AG04450 (cell line): ENCODE measurements at regions not wholly inside any gene's neighbourhood (a gene's known extent, or its start where the extent isn't known, plus 50 kb on each side); places are given as distances from the start of the nearest gene placed in this dataset.
"Not testable (repeated sequence)": the region's sequence is repeated elsewhere in the genome, so short reads cannot be mapped to it uniquely, and the experiment has no call there.

Source experiments
- CTCF ChIA-PET: fragments of 300-600, 350-600 bp; formaldehyde crosslinking; extraction: SDS; loops from one replicate; lab custom pipeline; 2022; ENCODE audit warnings: antibody characterized with exemption, inconsistent platforms; lab: Charles Lee
- POLR2A ChIA-PET: fragments of 350-600 bp; formaldehyde crosslinking; extraction: SDS; loops from one replicate; lab custom pipeline; 2021; ENCODE audit warnings: antibody characterized with exemption, inconsistent platforms; lab: Yijun Ruan, JAX
- DNase-seq: peaks from one replicate; pipeline ENCODE4 v3.0.0-alpha.2; 2011; ENCODE audit warnings: low read depth, low spot score
- H3K27ac ChIP-seq: one replicate; pipeline ENCODE4 v1.5.1; 2012; ENCODE audit warnings: low read depth, low read length, control low read depth
- H3K27me3 ChIP-seq: one replicate; pipeline ENCODE4 v1.6.0; 2012; ENCODE audit warnings: low read length; ENCODE audit not compliant: control insufficient read depth, insufficient read depth
- H3K4me3 ChIP-seq: 2 replicates; pipeline ENCODE4 v1.5.1; 2011; ENCODE audit warnings: mild to moderate bottlenecking, low read depth, low read length, control low read depth
- H3K9me3 ChIP-seq: 2 replicates; pipeline ENCODE4 v1.5.1; 2012; ENCODE audit warnings: low read length; ENCODE audit not compliant: control insufficient read depth, insufficient read depth
- TF ChIP-seq, protein P1 (sequence below): IDR thresholded peaks from 2 replicates; pipeline ENCODE4 v1.5.1; 2011; ENCODE audit warnings: low read depth, low read length, control low read depth, inconsistent platforms

DNA sequence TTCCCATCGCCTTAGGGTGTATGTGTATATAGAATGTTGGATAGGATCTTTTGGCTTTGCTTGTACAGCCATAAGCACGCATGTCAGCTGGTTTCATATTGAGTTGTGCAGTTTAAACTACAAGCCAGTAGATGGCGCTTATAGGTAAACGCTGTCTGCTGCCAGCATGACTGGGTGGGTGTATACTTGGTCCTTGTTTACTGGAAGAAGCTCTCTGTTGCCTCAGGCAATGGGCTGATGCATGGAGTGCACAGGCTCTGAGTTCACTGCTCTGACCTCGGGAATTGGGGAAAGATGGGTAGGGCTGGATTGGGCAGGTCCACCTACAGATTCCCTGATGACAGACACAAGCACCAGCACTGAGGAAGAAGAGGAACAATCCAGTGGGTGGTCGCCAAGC, 831.5 kb downstream of the STIM2 start:
- CTCF ChIA-PET = no interaction called here
- TF ChIP-seq, protein P1, sequence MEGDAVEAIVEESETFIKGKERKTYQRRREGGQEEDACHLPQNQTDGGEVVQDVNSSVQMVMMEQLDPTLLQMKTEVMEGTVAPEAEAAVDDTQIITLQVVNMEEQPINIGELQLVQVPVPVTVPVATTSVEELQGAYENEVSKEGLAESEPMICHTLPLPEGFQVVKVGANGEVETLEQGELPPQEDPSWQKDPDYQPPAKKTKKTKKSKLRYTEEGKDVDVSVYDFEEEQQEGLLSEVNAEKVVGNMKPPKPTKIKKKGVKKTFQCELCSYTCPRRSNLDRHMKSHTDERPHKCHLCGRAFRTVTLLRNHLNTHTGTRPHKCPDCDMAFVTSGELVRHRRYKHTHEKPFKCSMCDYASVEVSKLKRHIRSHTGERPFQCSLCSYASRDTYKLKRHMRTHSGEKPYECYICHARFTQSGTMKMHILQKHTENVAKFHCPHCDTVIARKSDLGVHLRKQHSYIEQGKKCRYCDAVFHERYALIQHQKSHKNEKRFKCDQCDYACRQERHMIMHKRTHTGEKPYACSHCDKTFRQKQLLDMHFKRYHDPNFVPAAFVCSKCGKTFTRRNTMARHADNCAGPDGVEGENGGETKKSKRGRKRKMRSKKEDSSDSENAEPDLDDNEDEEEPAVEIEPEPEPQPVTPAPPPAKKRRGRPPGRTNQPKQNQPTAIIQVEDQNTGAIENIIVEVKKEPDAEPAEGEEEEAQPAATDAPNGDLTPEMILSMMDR = peak; percentile 53
- no peak overlapping the region for H3K4me3 ChIP-seq
- no peak for DNase-seq
- POLR2A ChIA-PET = no interaction called here
- H3K9me3 ChIP-seq = no peaks in the 10 kb centered on the region
- H3K27me3 ChIP-seq = no peaks in the 10 kb centered on the region
- H3K27ac ChIP-seq = no peak overlapping the region

DNA sequence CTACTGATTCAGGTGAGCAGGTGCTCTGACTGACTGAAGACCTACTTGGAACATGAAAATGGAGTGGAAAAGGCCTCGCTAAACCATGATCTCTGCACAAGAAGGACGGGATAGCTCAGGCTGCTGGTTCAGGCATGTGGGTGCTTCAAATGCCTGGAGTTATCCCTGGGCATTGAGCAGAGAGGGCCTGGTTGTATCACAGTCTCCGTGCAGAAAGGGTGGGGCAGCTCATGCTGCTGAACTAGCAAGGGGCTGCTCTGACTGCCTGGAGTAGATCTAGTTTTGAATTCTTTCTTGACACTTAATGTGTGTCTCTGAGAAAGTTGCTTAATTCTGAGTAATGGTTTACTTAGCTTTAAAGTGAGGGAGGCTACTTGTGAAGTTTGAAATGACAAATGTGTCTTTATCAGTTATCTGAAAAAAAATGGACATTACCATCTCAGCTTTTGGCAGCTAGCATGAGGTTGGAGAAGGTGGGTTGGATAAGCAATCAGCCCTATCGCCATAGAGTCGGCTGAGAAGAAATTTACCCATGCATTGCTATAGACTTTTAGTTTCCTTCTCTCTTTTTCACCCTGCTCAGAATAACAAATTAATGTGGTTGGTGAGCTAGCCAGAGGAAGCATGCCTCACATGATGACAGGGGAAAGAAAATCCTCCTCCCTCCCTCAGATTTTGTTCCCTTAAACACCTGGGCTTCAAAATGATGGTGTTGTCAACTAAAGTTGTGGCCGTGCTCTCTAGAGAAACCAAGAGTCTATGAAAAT, 832.4 kb downstream of the STIM2 start:
- ChIA-PET POLR2A (no interaction called here), CTCF (interaction anchor here (1.1 kb wide), 2 partner anchors 9 to 981 kb away, joined by 3 to 4 read pairs; no protein-coding TSS in a partner anchor)
- H3K9me3 ChIP-seq = no peaks in the 10 kb centered on the region
- no peak for DNase-seq
- H3K27ac ChIP-seq = no peak overlapping the region
- TF ChIP-seq, protein P1 = no peak
- no peaks in the 10 kb centered on the region for H3K27me3 ChIP-seq
- no peak overlapping the region for H3K4me3 ChIP-seq

DNA sequence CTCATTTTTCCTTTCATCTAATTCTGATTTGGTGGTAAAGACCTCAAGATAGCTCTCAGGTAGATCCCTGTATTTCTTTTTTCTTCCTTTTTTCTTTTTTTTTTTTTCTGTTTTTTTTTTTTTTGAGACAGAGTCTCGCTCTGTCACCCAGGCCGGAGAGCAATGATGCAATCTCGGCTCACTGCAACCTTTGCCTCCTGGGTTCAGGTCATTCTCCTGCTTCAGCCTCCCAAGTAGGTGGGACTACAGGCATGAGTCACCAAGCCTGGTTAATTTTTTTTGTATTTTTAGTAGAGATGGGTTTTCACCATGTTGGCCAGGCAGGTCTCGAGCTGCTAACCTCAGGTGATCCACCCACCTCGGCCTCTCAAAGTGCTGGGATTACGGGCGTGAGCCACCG, 835.6 kb downstream of the STIM2 start:
- CTCF ChIA-PET = interaction anchor here (1.8 kb wide), 1 partner anchor 13 kb away, joined by 4 read pairs; no protein-coding TSS in a partner anchor
- H3K9me3 ChIP-seq, H3K27me3 ChIP-seq, H3K27ac ChIP-seq, H3K4me3 ChIP-seq, POLR2A ChIA-PET, DNase-seq: not testable (repeated sequence)

DNA sequence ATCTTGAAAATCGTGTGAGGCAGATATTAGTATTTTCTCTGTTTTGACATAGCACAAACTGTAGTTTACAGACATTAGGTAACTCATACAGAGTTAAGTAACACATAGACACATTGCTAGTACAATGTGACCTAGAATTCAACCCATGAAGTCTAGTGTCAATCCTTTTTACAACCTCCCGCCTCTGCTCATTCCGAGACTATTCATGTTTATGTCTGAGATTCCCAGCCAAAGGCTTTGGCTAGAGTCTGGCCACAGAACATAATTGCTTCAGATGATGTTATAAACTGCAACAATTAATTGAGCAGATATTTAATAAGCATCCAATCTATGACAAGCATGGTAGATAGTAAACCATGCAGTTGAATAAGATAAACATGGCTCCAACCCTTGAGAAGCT, 841.0 kb downstream of the STIM2 start:
- Histone ChIP-seq H3K4me3 (no peak overlapping the region), H3K9me3 (no peaks in the 10 kb centered on the region), H3K27me3 (no peaks in the 10 kb centered on the region), H3K27ac (no peak overlapping the region)
- TF ChIP-seq, protein P1 = no peak
- POLR2A ChIA-PET = no interaction called here
- CTCF ChIA-PET = no interaction called here
- DNase-seq = no peak

DNA sequence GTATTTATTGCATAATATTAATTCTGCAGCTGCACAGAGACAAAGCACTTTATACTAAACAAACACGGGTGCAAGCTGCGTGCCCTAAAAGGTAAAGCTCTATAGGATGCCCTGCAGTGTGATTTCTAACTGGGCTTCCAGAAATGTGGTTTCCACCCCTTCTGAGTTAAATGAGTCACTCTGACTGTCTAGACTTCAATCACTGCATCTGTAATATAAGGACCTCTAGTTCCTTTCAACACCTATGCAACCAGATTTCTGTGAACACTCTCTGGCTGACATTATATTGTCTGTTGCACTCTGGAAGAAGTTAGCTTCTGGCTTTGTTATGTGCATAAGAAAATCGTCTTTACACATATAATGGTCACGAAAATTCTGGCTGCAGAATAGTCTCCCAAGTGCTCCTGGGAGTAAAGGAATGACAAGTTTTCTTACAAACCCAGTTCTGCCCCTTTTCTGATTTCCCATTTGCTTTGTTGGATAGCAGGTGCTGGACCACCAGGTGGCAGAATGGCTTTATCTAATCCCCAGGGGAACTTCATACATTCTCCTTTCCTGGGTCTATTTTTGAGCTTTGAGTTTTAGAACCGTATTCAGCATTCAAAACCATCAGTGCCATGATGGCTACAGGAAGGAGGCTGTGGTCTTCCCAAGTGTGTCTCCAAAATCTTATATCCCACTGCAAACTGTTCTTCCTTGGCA, 842.2 kb downstream of the STIM2 start:
- DNase-seq = no peak
- no peak overlapping the region for H3K4me3 ChIP-seq
- TF ChIP-seq, protein P1 = peak; percentile 34
- no peaks in the 10 kb centered on the region for H3K27me3 ChIP-seq
- H3K9me3 ChIP-seq = no peaks in the 10 kb centered on the region
- POLR2A ChIA-PET = no interaction called here
- no peak overlapping the region for H3K27ac ChIP-seq
- CTCF ChIA-PET = interaction anchor here (1.4 kb wide), 1 partner anchor 18 kb away, joined by 4 read pairs; no protein-coding TSS in a partner anchor
